A549 (cell line): ENCODE measurements at regions not wholly inside any gene's neighbourhood (a gene's known extent, or its start where the extent isn't known, plus 50 kb on each side); places are given as distances from the start of the nearest gene placed in this dataset.

Experiments used
- ATAC-seq, 2 experiments: fragments of 200-7000 bp in 1 of 2; fragments of >200 bp in 1 of 2; cut with Nextera tagmentation in 1 of 2; cut with Tn5 transposase in 1 of 2; 3 replicates each; pipeline versions ENCODE4 v1.8.0 to v1.9.1; 2018 to 2020; ENCODE audit warnings: mild to moderate bottlenecking in 1 of 2, moderate library complexity in 1 of 2
- CTCF ChIA-PET: fragments of 300-600 bp; sonication (Branson Sonifier 250); formaldehyde crosslinking; extraction: SDS; loops from one replicate; lab custom pipeline; 2021; ENCODE audit warnings: antibody characterized with exemption, inconsistent platforms; lab: Yijun Ruan, JAX
- POLR2A ChIA-PET: fragments of 350-600 bp; formaldehyde crosslinking; extraction: SDS; loops from one replicate; lab custom pipeline; 2021; ENCODE audit warnings: antibody characterized with exemption, inconsistent platforms; lab: Yijun Ruan, JAX
- DNase-seq, 2 experiments: peaks; one replicate each; pipeline versions ENCODE4 v3.0.0 to v3.0.0-alpha.2; 2011 to 2016; ENCODE audit warnings: low read depth in 1 of 2, low spot score in 1 of 2
- FAIRE-seq: peaks from 2 replicates; lab custom pipeline; 2011; peaks lifted over from hg19 to GRCh38; lab: Jason Lieb, UNC
- H3K27ac ChIP-seq, 2 experiments: fragments of >200 bp; sonication (Bioruptor Twin); formaldehyde crosslinking; 3 replicates each; pipeline ENCODE4 v1.5.1; 2016 to 2017
- H3K4me1 ChIP-seq: fragments of >200 bp; sonication (Bioruptor Twin); formaldehyde crosslinking; 3 replicates; pipeline ENCODE4 v1.6.1; 2016
- H3K4me2 ChIP-seq: fragments of >200 bp; sonication (Bioruptor Twin); formaldehyde crosslinking; 3 replicates; pipeline ENCODE4 v1.6.1; 2016
- H3K4me3 ChIP-seq: fragments of >200 bp; sonication (Bioruptor Twin); formaldehyde crosslinking; 3 replicates; pipeline ENCODE4 v1.5.1; 2016
- H3K9me3 ChIP-seq: fragments of >200 bp; sonication (Bioruptor Twin); formaldehyde crosslinking; 3 replicates; pipeline ENCODE4 v1.6.1; 2016
- BCL3 ChIP-seq: fragments of >200 bp; sonication (Bioruptor Twin); formaldehyde crosslinking; IDR thresholded peaks from 3 replicates; pipeline ENCODE4 v1.6.1; 2016
- CEBPB ChIP-seq, 2 experiments: fragments of >200 bp in 1 of 2; sonication (Bioruptor Twin) in 1 of 2; formaldehyde crosslinking in 1 of 2; IDR thresholded peaks; 2 replicates each; pipeline ENCODE4 v1.6.1; 2012 to 2016
- CHD2 ChIP-seq: fragments of 150-350 bp; IDR thresholded peaks from 2 replicates; pipeline ENCODE4 v1.6.1; 2014; ENCODE audit warnings: low read length; ENCODE audit not compliant: partially characterized antibody
- CHD4 ChIP-seq: fragments of 200-600 bp; sonication (generic); IDR thresholded peaks from 2 replicates; pipeline ENCODE4 v1.6.1; 2016; ENCODE audit warnings: antibody characterized with exemption, mild to moderate bottlenecking, borderline replicate concordance
- EHF ChIP-seq: fragments of 250-450 bp; sonication (Bioruptor Pico); IDR thresholded peaks from 2 replicates; pipeline ENCODE4 v1.5.0; 2020; ENCODE audit warnings: mild to moderate bottlenecking
- EP300 ChIP-seq, 2 experiments: fragments of >200 bp; sonication (Bioruptor Twin); formaldehyde crosslinking; IDR thresholded peaks; 2 replicates in 1 of 2; 3 replicates in 1 of 2; pipeline ENCODE4 v1.6.1; 2016 to 2017
- FOSL2 ChIP-seq, 2 experiments: fragments of 450-650 bp in 1 of 2; fragments of >200 bp in 1 of 2; sonication (Bioruptor Twin) in 1 of 2; formaldehyde crosslinking; IDR thresholded peaks; 2 replicates each; pipeline versions ENCODE4 v1.5.0 to v1.6.1; 2016 to 2020; ENCODE audit warnings: mild to moderate bottlenecking in 1 of 2, moderate library complexity in 1 of 2
- GATA3 ChIP-seq: IDR thresholded peaks from 2 replicates; pipeline ENCODE4 v1.6.1; 2012; ENCODE audit warnings: borderline replicate concordance
- JUN ChIP-seq, 2 experiments: fragments of >200 bp; sonication (Bioruptor Twin); formaldehyde crosslinking; IDR thresholded peaks; 2 replicates in 1 of 2; 3 replicates in 1 of 2; pipeline ENCODE4 v1.6.1; 2016 to 2017
- JUNB ChIP-seq: fragments of >200 bp; sonication (Bioruptor Twin); formaldehyde crosslinking; IDR thresholded peaks from 2 replicates; pipeline ENCODE4 v1.6.1; 2016
- KDM5A ChIP-seq: fragments of 200-600 bp; sonication (generic); IDR thresholded peaks from 2 replicates; pipeline ENCODE4 v1.6.1; 2016; ENCODE audit warnings: antibody characterized with exemption, mild to moderate bottlenecking
- MAFK ChIP-seq: fragments of 450-650 bp; IDR thresholded peaks from 2 replicates; pipeline ENCODE4 v1.6.1; 2014; ENCODE audit not compliant: partially characterized antibody
- NFE2L2 ChIP-seq: fragments of 150-350 bp; conservative IDR thresholded peaks from 2 replicates; pipeline ENCODE4 v1.6.1; 2014; ENCODE audit warnings: low read length
- NR3C1 ChIP-seq: fragments of >200 bp; sonication (Bioruptor Twin); formaldehyde crosslinking; IDR thresholded peaks from 3 replicates; pipeline ENCODE4 v1.6.1; 2017
- POLR2A ChIP-seq: IDR thresholded peaks from 2 replicates; pipeline ENCODE4 v1.6.1; 2012; ENCODE audit warnings: mild to moderate bottlenecking, low read length
- RCOR1 ChIP-seq: fragments of 150-350 bp; IDR thresholded peaks from 2 replicates; pipeline ENCODE4 v1.6.1; 2014; ENCODE audit warnings: antibody characterized with exemption, low read length, low read depth
- TFCP2L1 ChIP-seq: fragments of 250-450 bp; sonication (Bioruptor Pico); IDR thresholded peaks from 2 replicates; pipeline ENCODE4 v1.5.0; 2021; ENCODE audit warnings: mild to moderate bottlenecking
- ZC3H11A ChIP-seq: fragments of 450-650 bp; IDR thresholded peaks from 2 replicates; pipeline ENCODE4 v1.6.1; 2014; ENCODE audit warnings: antibody characterized with exemption, mild to moderate bottlenecking
- ZSCAN20 ChIP-seq: fragments of 250-450 bp; sonication (Bioruptor Pico); IDR thresholded peaks from 2 replicates; pipeline ENCODE4 v1.8.0; 2022; ENCODE audit warnings: mild to moderate bottlenecking, moderate library complexity
- WGBS: methylation state at CpG from one replicate; pipeline ENCODE4 v1.1.6; 2017; ENCODE audit errors: missing lambda C conversion rate; 5-methylcytosine and 5-hydroxymethylcytosine counted together
- TF ChIP-seq, protein P1 (sequence below): fragments of >200 bp; sonication (Bioruptor Twin); formaldehyde crosslinking; IDR thresholded peaks from 2 replicates; pipeline ENCODE4 v1.6.1; 2016

GRCh38 chr7:68457481-68457880 is 1140.8 kb upstream of the AUTS2 start:
- no peak for TF ChIP-seq GATA3
- TF ChIP-seq EP300 (IDR thresholded peaks at IDR 0.05): no peak
- TF ChIP-seq MAFK: no peak
- TF ChIP-seq KDM5A: no peak
- TF ChIP-seq, protein P1, sequence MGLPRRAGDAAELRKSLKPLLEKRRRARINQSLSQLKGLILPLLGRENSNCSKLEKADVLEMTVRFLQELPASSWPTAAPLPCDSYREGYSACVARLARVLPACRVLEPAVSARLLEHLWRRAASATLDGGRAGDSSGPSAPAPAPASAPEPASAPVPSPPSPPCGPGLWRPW: no peak
- no peak for TF ChIP-seq ZSCAN20 (CRISPR knock-in tag)
- TF ChIP-seq CHD2: no peak
- POLR2A ChIA-PET: no interaction called here
- CTCF ChIA-PET: interaction anchor here (1.1 kb wide), 1 partner anchor 33 kb away, joined by 3 read pairs; no protein-coding TSS in a partner anchor
- WGBS: 69% methylated on average over 5 of the region's 5 CpGs
- no peak overlapping the region for H3K4me2 ChIP-seq
- ATAC-seq: no peak
- no peak overlapping the region for H3K27ac ChIP-seq
- no peak for FAIRE-seq
- H3K4me3 ChIP-seq: no peak overlapping the region
- H3K9me3 ChIP-seq: peaks cover 21% of the 10 kb centered on the region; the same call in 2 of the 3 replicates
- peaks cover 13% of the 10 kb centered on the region for H3K4me1 ChIP-seq
- no peak for DNase-seq

GRCh38 chr7:68458010-68458908 is 1140.0 kb upstream of the AUTS2 start:
- no peak for ATAC-seq
- TF ChIP-seq CEBPB (IDR thresholded peaks at IDR 0.05) (no peak), ZC3H11A (no peak), CHD4 (no peak), JUN (IDR thresholded peaks at IDR 0.05) (no peak), BCL3 (no peak), KDM5A (no peak), RCOR1 (no peak), POLR2A (no peak), CHD2 (no peak), NFE2L2 (no peak), EHF (CRISPR knock-in tag) (no peak)
- H3K4me3 ChIP-seq: no peak overlapping the region
- H3K4me2 ChIP-seq: no peak overlapping the region
- WGBS: 34% methylated on average over 5 of the region's 5 CpGs
- ChIA-PET CTCF (interaction anchor here (1.1 kb wide), 1 partner anchor 33 kb away, joined by 3 read pairs; no protein-coding TSS in a partner anchor), POLR2A (no interaction called here)
- DNase-seq: no peak
- peaks cover 21% of the 10 kb centered on the region; the same call in 2 of the 3 replicates for H3K9me3 ChIP-seq
- FAIRE-seq: no peak
- no peak overlapping the region for H3K27ac ChIP-seq
- H3K4me1 ChIP-seq: peaks cover 13% of the 10 kb centered on the region

DNA sequence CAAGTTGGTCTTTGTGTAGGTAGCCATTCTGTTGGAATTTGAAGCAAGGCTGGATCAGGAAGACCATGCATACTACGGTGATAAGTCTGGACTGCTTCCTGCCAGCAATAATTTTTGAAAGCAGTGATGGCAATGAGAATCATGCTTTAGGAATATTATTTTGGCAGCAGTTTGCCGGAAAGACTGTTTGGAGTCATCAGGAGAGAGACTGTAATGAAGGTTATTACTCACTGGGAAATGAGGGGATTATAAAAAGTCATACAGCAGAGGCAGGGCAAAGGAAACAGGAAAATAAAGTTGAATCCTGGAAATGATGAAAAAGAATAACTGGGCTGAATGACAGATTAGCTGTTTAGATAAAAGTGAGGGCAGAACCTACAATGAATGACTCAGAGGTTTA is 1136.8 kb upstream of the AUTS2 start:
- peak overlapping the region; percentile 17 for H3K4me2 ChIP-seq
- FAIRE-seq: no peak
- ATAC-seq: peak; percentile 47 to 66; a peak in 5 of 6 replicates
- TF ChIP-seq JUNB: peak; percentile 58; the same call in 1 of the 2 replicates
- TF ChIP-seq EHF (CRISPR knock-in tag): no peak
- no peak for TF ChIP-seq TFCP2L1 (CRISPR knock-in tag)
- TF ChIP-seq JUN (IDR thresholded peaks at IDR 0.05): 0 out of 5 replicates have a peak, but pooled peaks of 1 of the 2 experiments have one; percentile 37
- no peak for TF ChIP-seq NR3C1
- peak; percentile 54; the same call in 1 of the 2 replicates for TF ChIP-seq FOSL2 (IDR thresholded peaks at IDR 0.05)
- peak; percentile 21; the same call in 1 of the 2 replicates for TF ChIP-seq FOSL2 (CRISPR knock-in tag; IDR thresholded peaks at IDR 0.05)
- ChIA-PET CTCF (no interaction called here), POLR2A (no interaction called here)
- H3K4me1 ChIP-seq: peaks cover 13% of the 10 kb centered on the region
- 6% methylated on average over 2 of the region's 2 CpGs for WGBS
- H3K4me3 ChIP-seq: no peak overlapping the region
- peak in 1 of 2 experiments; percentile 22 for DNase-seq
- H3K27ac ChIP-seq: peak overlapping the region; percentile 30 to 63; a peak in 5 of 6 replicates
- H3K9me3 ChIP-seq: peaks cover 18% of the 10 kb centered on the region
